Fibroblast of villous mesenchyme (primary cell): ENCODE measurements at regions not wholly inside any gene's neighbourhood (a gene's known extent, or its start where the extent isn't known, plus 50 kb on each side); places are given as distances from the start of the nearest gene placed in this dataset.
"Not testable (repeated sequence)": the region's sequence is repeated elsewhere in the genome, so short reads cannot be mapped to it uniquely, and the experiment has no call there.

ENCODE experiments used
- DNase-seq: peaks from one replicate; pipeline ENCODE4 v3.0.0-alpha.2; 2010; ENCODE audit warnings: low read depth
- H3K4me3 ChIP-seq: 2 replicates; pipeline ENCODE4 v1.5.1; 2011; ENCODE audit warnings: low read depth, mild to moderate bottlenecking, low read length
- TF ChIP-seq, protein P1 (sequence below): IDR thresholded peaks from 2 replicates; pipeline ENCODE4 v1.5.1; 2012; ENCODE audit warnings: low read depth, mild to moderate bottlenecking, low read length; ENCODE audit not compliant: insufficient read depth

DNA sequence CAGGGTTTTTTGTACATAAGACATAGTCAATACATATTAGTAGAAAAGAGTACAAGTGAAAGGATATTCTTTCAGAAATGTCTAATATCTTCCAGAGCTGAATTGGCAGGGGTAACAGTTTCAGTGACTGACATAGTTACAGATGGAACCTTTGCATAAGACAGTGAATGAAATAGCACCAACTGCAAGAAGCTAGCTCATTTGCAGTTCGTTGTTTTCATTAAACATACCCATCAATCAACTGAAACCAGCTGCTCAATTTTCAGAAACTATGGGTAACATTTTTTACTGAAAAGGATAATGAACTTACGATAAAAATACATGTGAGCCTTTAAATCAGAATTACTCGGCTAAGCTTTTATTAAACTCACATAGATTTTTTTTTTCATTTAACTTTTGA, 93.9 kb upstream of the EPHA3 start:
- no peak for DNase-seq
- TF ChIP-seq, protein P1, sequence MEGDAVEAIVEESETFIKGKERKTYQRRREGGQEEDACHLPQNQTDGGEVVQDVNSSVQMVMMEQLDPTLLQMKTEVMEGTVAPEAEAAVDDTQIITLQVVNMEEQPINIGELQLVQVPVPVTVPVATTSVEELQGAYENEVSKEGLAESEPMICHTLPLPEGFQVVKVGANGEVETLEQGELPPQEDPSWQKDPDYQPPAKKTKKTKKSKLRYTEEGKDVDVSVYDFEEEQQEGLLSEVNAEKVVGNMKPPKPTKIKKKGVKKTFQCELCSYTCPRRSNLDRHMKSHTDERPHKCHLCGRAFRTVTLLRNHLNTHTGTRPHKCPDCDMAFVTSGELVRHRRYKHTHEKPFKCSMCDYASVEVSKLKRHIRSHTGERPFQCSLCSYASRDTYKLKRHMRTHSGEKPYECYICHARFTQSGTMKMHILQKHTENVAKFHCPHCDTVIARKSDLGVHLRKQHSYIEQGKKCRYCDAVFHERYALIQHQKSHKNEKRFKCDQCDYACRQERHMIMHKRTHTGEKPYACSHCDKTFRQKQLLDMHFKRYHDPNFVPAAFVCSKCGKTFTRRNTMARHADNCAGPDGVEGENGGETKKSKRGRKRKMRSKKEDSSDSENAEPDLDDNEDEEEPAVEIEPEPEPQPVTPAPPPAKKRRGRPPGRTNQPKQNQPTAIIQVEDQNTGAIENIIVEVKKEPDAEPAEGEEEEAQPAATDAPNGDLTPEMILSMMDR: no peak
- no peak overlapping the region for H3K4me3 ChIP-seq

DNA sequence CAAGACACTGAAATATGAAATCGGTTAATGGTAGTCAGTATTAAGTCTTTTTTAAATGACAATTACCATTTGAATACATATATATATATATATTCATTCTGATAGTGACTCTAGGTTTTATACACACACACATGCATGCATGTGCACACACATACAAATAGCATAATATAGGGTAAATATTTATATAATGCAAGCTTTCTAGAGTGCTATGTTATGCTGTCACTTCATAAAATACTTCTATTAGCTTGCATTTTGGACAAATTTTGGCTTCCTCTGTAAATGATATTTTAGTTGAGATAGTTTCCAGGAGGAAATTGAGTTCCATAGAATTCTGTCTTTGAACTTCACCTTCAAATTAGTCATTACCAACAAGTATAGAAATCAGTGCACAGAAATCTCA, 89.9 kb upstream of the EPHA3 start:
- H3K4me3 ChIP-seq: no peak overlapping the region
- no peak for DNase-seq
- TF ChIP-seq, protein P1: no peak

DNA sequence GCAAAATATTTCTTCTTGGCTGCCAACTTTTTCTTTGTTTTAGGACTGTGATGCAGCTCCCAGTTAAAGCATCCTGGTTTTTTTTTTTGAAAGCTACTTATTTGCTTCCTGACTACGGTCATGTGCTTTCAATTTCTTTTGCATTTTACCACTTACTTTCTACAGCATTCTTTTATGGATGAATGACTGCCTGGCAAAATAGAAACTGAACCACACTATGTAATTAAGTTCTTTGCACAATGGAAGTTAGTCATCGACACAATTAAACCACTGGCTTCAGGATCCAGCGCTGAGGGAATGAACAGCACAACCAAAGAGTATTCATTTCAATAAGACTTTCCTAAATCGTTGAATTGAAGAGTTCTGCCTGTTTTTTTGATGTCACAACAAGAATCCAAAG, 82.2 kb upstream of the EPHA3 start:
- peak; percentile 6 for DNase-seq
- H3K4me3 ChIP-seq: no peak overlapping the region
- TF ChIP-seq, protein P1: no peak

DNA sequence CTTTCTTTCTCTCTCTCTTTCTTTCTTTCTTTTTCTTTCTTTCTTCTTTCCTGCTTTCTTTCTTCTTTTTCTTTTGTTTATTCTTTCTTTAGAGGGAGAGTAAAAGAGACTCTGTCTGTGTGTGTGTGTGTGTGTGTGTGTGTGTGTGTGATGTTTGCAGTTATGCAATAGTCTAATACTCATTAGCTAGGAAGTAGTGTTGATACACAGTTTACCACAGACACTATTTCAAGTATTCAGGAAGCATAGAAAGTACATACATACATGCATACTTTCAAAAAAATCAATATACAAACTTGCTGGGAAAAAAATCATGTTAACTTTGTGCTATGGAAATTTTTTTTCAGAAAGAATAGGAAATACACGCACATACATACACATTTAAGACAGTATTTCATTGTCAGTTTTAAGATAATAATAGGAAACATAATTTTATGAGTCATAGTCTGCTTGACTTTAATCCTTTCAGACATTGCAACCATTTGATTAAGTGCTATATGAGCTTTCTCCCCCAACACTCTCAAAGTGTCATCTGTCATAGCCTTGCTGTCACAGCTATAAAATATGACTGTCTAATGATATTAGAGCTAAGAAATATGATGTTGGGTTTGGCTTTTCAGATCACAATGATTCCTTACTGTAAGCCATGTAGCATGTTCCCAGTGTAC, 74.9 kb upstream of the EPHA3 start:
- peak; percentile 24 for DNase-seq
- TF ChIP-seq, protein P1: no peak
- no peak overlapping the region for H3K4me3 ChIP-seq

DNA sequence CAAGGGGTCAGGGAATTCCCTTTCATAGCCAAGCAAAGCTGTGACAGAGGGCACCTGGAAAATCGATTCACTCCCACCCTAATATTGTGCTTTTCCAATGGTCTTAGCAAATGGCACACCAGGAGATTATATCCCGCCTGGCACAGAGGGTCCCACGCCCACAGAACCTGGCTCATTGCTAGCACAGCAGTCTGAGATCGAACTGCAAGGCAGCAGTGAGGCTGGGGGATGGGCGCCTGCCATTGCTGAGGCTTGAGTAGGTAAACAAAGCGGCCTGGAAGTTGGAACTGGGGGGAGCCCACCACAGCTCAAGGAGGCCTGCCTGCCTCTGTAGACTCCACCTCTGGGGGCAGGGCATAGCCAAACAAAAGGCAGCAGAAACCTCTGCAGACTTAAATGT, 72.7 kb upstream of the EPHA3 start:
- DNase-seq, H3K4me3 ChIP-seq: not testable (repeated sequence)

DNA sequence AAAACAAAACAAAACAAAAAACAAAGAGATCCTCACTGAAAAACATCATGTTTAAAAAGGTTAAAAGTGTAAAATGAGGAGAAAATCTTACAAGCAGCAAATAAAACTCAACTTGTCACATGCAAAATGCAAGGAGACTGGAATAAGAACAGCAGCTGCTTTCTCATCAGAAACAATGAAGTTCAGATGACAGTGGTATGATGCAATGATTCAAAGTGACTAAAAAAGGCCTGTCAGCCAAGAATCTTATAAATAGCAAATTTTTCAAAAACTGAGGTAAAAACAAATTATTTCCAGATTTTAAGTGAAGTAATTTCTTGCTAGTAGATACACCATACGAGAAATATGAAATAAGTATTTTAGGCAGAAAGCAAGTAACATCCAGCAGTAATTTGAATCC, 68.6 kb upstream of the EPHA3 start:
- DNase-seq: no peak
- TF ChIP-seq, protein P1: no peak
- H3K4me3 ChIP-seq: no peak overlapping the region

DNA sequence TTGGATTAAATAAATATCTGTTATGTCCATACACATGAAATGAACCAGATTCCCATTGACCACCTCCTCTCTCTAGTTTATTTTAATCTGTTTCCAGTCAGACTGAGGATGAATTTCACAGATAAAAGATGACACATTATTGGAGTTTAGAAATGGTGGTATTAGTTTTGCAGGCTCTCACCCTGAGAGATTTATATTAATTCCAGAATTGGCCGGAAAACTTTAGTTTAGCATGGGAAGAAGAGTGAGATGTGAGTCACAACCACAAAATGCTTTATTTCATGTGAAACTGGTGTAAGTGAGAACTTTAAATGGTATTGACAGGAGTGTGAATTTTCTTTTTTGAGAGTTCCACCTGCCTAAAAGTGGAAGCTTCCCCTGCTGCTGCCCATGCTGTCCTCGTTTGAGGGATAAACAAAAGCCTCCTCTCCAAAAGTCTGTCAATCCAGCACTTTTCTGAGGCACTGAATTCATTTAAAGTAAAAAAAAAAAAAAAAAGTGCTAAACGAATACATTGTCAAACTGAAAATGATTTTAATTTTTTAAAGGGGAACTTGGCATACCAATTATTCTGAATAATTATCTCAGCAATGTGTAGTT, 65.1 kb upstream of the EPHA3 start:
- DNase-seq: no peak
- TF ChIP-seq, protein P1: no peak
- no peak overlapping the region for H3K4me3 ChIP-seq
